LNCaP clone FGC (cell line): ENCODE measurements at regions not wholly inside any gene's neighbourhood (a gene's known extent, or its start where the extent isn't known, plus 50 kb on each side); places are given as distances from the start of the nearest gene placed in this dataset.

Source experiments
- DNase-seq: peaks from one replicate; pipeline ENCODE4 v3.0.0-alpha.2; 2011; ENCODE audit warnings: low read depth
- H3K4me3 ChIP-seq: 2 replicates; pipeline ENCODE4 v1.5.1; 2011; ENCODE audit warnings: mild to moderate bottlenecking, low read depth, low read length, control low read depth
- CTCF ChIP-seq: IDR thresholded peaks from 2 replicates; pipeline ENCODE4 v1.5.1; 2012; ENCODE audit warnings: mild to moderate bottlenecking; ENCODE audit not compliant: control insufficient read depth, insufficient read depth; ENCODE audit errors: extremely low read depth

GRCh38 chr6:84361372-84362192, 134.1 kb upstream of the CEP162 start:
- DNase-seq = no peak
- no peak for TF ChIP-seq CTCF
- no peak overlapping the region for H3K4me3 ChIP-seq

- no peak overlapping the region for H3K4me3 ChIP-seq
- no peak for TF ChIP-seq CTCF
- no peak for DNase-seq
Observed at GRCh38 chr6:84360039-84360438, 132.6 kb upstream of the CEP162 start.

- DNase-seq = no peak
- no peak for TF ChIP-seq CTCF
- no peak overlapping the region for H3K4me3 ChIP-seq
Observed at GRCh38 chr6:84358581-84358980, 131.1 kb upstream of the CEP162 start.

GRCh38 chr6:84357631-84358030, 130.2 kb upstream of the CEP162 start:
- no peak overlapping the region for H3K4me3 ChIP-seq
- no peak for DNase-seq
- no peak for TF ChIP-seq CTCF

GRCh38 chr6:84356907-84357306, 129.5 kb upstream of the CEP162 start:
- no peak for DNase-seq
- no peak for TF ChIP-seq CTCF
- no peak overlapping the region for H3K4me3 ChIP-seq

GRCh38 chr6:84353459-84354423, 126.3 kb upstream of the CEP162 start:
- H3K4me3 ChIP-seq = no peak overlapping the region
- no peak for DNase-seq
- no peak for TF ChIP-seq CTCF
